HCT116 (cell line): ENCODE measurements at regions not wholly inside any gene's neighbourhood (a gene's known extent, or its start where the extent isn't known, plus 50 kb on each side); places are given as distances from the start of the nearest gene placed in this dataset.

ENCODE experiments used
- ATAC-seq: fragments of 200-7000 bp; cut with Tn5 transposase; 2 replicates; pipeline ENCODE4 v1.9.1; 2020; ENCODE audit warnings: mild to moderate bottlenecking, moderate library complexity
- BruUV-seq: library from RNA; stranded (reverse); fragments of 400-500 nt; replicated peaks from 2 replicates; lab custom pipeline; 2021; lab: Mats Ljungman, UMichigan
- CTCF ChIA-PET: fragments of 300-600 bp; sonication (Branson Sonifier 250); formaldehyde crosslinking; loops from one replicate; lab custom pipeline; 2021; ENCODE audit warnings: antibody characterized with exemption; lab: Charles Lee
- POLR2A ChIA-PET: fragments of 300-600, 350-600 bp; sonication (Branson Sonifier 250); formaldehyde crosslinking; loops from one replicate; lab custom pipeline; 2021; ENCODE audit warnings: antibody characterized with exemption; lab: Charles Lee
- RAD21 ChIA-PET, 2 experiments: fragments of 300-600 bp; sonication (Branson Sonifier 250); formaldehyde crosslinking; loops; one replicate each; lab custom pipeline; 2023; ENCODE audit warnings: low total read pairs in 2 of 2; ENCODE audit not compliant: uncharacterized antibody in 2 of 2, unreplicated experiment in 2 of 2, low non-redundant PET in 1 of 2; lab: Charles Lee
- DNase-seq: peaks from one replicate; pipeline ENCODE4 v3.0.0-alpha.2; 2010; ENCODE audit warnings: low read depth, low spot score
- H2AFZ ChIP-seq: fragments of 200-600 bp; shearing (Covaris generic), sonication (generic); 2 replicates; pipeline ENCODE4 v1.6.1; 2017; ENCODE audit warnings: low read depth, mixed run types, mixed read lengths, antibody characterized with exemption, low read length; ENCODE audit not compliant: poor library complexity, severe bottlenecking
- H3K27ac ChIP-seq: 2 replicates; pipeline ENCODE4 v1.5.1; 2012; ENCODE audit warnings: low read depth, low read length
- H3K27me3 ChIP-seq: fragments of 200-600 bp; sonication (generic); 2 replicates; pipeline ENCODE4 v1.6.1; 2016; ENCODE audit warnings: mixed run types, low read length, mixed read lengths; ENCODE audit not compliant: insufficient read depth
- H3K36me3 ChIP-seq, 2 experiments: fragments of 200-500 bp in 1 of 2; fragments of 200-600 bp in 1 of 2; sonication (Bioruptor generic) in 1 of 2; sonication (generic) in 1 of 2; 2 replicates each; pipeline versions ENCODE4 v1.5.1 to v1.6.1; 2014 to 2016; ENCODE audit warnings: low read length in 2 of 2, inconsistent platforms in 1 of 2, mixed read lengths in 1 of 2, mixed run types in 1 of 2; ENCODE audit not compliant: insufficient read depth in 2 of 2, control insufficient read depth in 1 of 2
- H3K4me1 ChIP-seq, 2 experiments: fragments of 200-600 bp in 1 of 2; sonication (generic) in 1 of 2; 2 replicates each; pipeline versions ENCODE4 v1.5.1 to v1.6.1; 2012 to 2017; ENCODE audit warnings: low read length in 2 of 2, inconsistent platforms in 1 of 2, mild to moderate bottlenecking in 1 of 2, mixed read lengths in 1 of 2, mixed run types in 1 of 2, moderate library complexity in 1 of 2; ENCODE audit not compliant: insufficient read depth in 2 of 2, control insufficient read depth in 1 of 2
- H3K4me2 ChIP-seq: fragments of 200-600 bp; sonication (generic); 2 replicates; pipeline ENCODE4 v1.6.1; 2017; ENCODE audit warnings: mixed run types, low read length, mixed read lengths
- H3K4me3 ChIP-seq, 2 experiments: fragments of 200-600 bp in 1 of 2; sonication (generic) in 1 of 2; replicated peaks in 1 of 2; 2 replicates each; pipeline ENCODE4 v1.5.1; 2011 to 2016; ENCODE audit warnings: low read length in 2 of 2, control low read depth in 1 of 2, low read depth in 1 of 2, mild to moderate bottlenecking in 1 of 2, mixed read lengths in 1 of 2, mixed run types in 1 of 2
- H3K79me2 ChIP-seq: fragments of 200-600 bp; sonication (generic); 2 replicates; pipeline ENCODE4 v1.6.1; 2017; ENCODE audit warnings: mild to moderate bottlenecking, mixed run types, low read length, moderate library complexity, mixed read lengths; ENCODE audit not compliant: insufficient read depth
- H3K9ac ChIP-seq: fragments of 200-600 bp; sonication (generic); 2 replicates; pipeline ENCODE4 v1.6.1; 2016; ENCODE audit warnings: low read length, mixed read lengths
- H3K9me2 ChIP-seq: fragments of 200-600 bp; sonication (generic), shearing (Covaris generic); 2 replicates; pipeline ENCODE4 v1.6.1; 2017; ENCODE audit warnings: mixed run types, mild to moderate bottlenecking, moderate library complexity; ENCODE audit not compliant: insufficient read depth
- H3K9me3 ChIP-seq, 2 experiments: fragments of 200-500 bp in 1 of 2; fragments of 200-600 bp in 1 of 2; sonication (Bioruptor generic) in 1 of 2; sonication (generic) in 1 of 2; 2 replicates each; pipeline ENCODE4 v1.6.1; 2014 to 2017; ENCODE audit warnings: low read length in 2 of 2, mixed read lengths in 2 of 2, inconsistent platforms in 1 of 2, low read depth in 1 of 2, mild to moderate bottlenecking in 1 of 2, mixed run types in 1 of 2, moderate library complexity in 1 of 2; ENCODE audit not compliant: control insufficient read depth in 1 of 2, insufficient read depth in 1 of 2
- H4K20me1 ChIP-seq: fragments of 200-600 bp; sonication (generic), shearing (Covaris generic); 2 replicates; pipeline ENCODE4 v1.6.1; 2017; ENCODE audit warnings: mixed run types, mild to moderate bottlenecking, moderate library complexity; ENCODE audit not compliant: insufficient read depth
- CBX3 ChIP-seq: IDR thresholded peaks from 2 replicates; pipeline ENCODE4 v1.6.1; 2012; ENCODE audit warnings: low read depth
- EGR1 ChIP-seq: IDR thresholded peaks from 2 replicates; pipeline ENCODE4 v1.6.1; 2012; ENCODE audit warnings: low read depth
- ELF1 ChIP-seq: IDR thresholded peaks from 2 replicates; pipeline ENCODE4 v1.6.1; 2012; ENCODE audit warnings: low read depth, borderline replicate concordance
- EZH2 ChIP-seq: fragments of 200-600 bp; sonication (generic); IDR thresholded peaks from 2 replicates; pipeline ENCODE4 v1.6.1; 2017; ENCODE audit warnings: antibody characterized with exemption, mixed run types
- EZH2phosphoT487 ChIP-seq: fragments of 200-600 bp; IDR thresholded peaks from 2 replicates; pipeline ENCODE4 v1.6.1; 2018; ENCODE audit warnings: antibody characterized with exemption, borderline replicate concordance
- JUND ChIP-seq: IDR thresholded peaks from 2 replicates; pipeline ENCODE4 v1.6.1; 2012
- POLR2A ChIP-seq: IDR thresholded peaks from 2 replicates; pipeline ENCODE4 v1.7.0; 2011; ENCODE audit warnings: borderline replicate concordance; ENCODE audit not compliant: insufficient read depth, insufficient read length; ENCODE audit errors: extremely low read depth
- POLR2AphosphoS5 ChIP-seq: IDR thresholded peaks from 2 replicates; pipeline ENCODE4 v1.6.1; 2011; ENCODE audit warnings: mild to moderate bottlenecking, low read depth, low read length, moderate library complexity
- RAD21 ChIP-seq: IDR thresholded peaks from 2 replicates; pipeline ENCODE4 v1.6.1; 2012; ENCODE audit warnings: low read depth, mild to moderate bottlenecking
- SIN3A ChIP-seq: IDR thresholded peaks from 2 replicates; pipeline ENCODE4 v1.6.1; 2012; ENCODE audit warnings: low read depth
- SP1 ChIP-seq: IDR thresholded peaks from 2 replicates; pipeline ENCODE4 v1.6.1; 2012; ENCODE audit warnings: low read depth
- SRF ChIP-seq: IDR thresholded peaks from 2 replicates; pipeline ENCODE4 v1.6.1; 2012; ENCODE audit warnings: low read depth
- TCF7L2 ChIP-seq: IDR thresholded peaks from 2 replicates; pipeline ENCODE4 v1.7.0; 2011; ENCODE audit warnings: borderline replicate concordance, inconsistent platforms; ENCODE audit not compliant: insufficient read depth, insufficient read length; ENCODE audit errors: extremely low read depth
- ZNF274 ChIP-seq: fragments of 200-500 bp; sonication (Bioruptor generic); IDR thresholded peaks from 2 replicates; pipeline ENCODE4 v1.6.1; 2014; ENCODE audit warnings: mild to moderate bottlenecking, low read depth, low read length, inconsistent platforms
- intact Hi-C: fragments of 100-400 bp; cut with micrococcal nuclease; formaldehyde crosslinking; loops from 2 replicates; pipeline ENCODE4 v1.10.0; 2022
- TF ChIP-seq, protein P1 (sequence below): IDR thresholded peaks from 2 replicates; pipeline ENCODE4 v1.6.1; 2012; ENCODE audit warnings: low read depth
- TF ChIP-seq, protein P2 (sequence below): IDR thresholded peaks from 2 replicates; pipeline ENCODE4 v1.6.1; 2012
- TF ChIP-seq, protein P3 (sequence below): IDR thresholded peaks from 2 replicates; pipeline ENCODE4 v1.6.1; 2011; ENCODE audit warnings: mild to moderate bottlenecking, low read length, moderate library complexity; ENCODE audit not compliant: insufficient replicate concordance; ENCODE audit errors: extremely low read depth

DNA sequence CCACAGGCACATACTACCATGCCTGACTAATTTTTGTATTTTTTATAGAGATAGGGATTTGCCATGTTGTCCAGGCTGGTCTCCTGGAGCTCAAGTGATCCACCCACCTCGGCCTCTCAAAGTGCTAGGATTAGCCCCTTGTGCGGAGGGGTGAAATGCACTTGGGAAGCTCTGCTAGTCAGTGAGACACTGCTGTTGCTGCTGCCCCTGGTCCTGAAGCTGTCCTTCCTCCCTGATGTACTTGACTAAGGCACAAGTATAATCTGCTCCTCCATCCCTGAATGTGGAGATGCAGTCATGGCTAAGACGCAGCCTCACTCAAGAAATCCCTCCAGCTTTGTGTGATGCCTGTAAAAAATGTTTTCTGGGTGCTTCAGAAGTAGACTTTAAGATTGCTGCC, 124.5 kb downstream of the KCTD15 start (continued):
- TF ChIP-seq, protein P1, sequence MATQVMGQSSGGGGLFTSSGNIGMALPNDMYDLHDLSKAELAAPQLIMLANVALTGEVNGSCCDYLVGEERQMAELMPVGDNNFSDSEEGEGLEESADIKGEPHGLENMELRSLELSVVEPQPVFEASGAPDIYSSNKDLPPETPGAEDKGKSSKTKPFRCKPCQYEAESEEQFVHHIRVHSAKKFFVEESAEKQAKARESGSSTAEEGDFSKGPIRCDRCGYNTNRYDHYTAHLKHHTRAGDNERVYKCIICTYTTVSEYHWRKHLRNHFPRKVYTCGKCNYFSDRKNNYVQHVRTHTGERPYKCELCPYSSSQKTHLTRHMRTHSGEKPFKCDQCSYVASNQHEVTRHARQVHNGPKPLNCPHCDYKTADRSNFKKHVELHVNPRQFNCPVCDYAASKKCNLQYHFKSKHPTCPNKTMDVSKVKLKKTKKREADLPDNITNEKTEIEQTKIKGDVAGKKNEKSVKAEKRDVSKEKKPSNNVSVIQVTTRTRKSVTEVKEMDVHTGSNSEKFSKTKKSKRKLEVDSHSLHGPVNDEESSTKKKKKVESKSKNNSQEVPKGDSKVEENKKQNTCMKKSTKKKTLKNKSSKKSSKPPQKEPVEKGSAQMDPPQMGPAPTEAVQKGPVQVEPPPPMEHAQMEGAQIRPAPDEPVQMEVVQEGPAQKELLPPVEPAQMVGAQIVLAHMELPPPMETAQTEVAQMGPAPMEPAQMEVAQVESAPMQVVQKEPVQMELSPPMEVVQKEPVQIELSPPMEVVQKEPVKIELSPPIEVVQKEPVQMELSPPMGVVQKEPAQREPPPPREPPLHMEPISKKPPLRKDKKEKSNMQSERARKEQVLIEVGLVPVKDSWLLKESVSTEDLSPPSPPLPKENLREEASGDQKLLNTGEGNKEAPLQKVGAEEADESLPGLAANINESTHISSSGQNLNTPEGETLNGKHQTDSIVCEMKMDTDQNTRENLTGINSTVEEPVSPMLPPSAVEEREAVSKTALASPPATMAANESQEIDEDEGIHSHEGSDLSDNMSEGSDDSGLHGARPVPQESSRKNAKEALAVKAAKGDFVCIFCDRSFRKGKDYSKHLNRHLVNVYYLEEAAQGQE, result no peak
- TF ChIP-seq POLR2A (no peak), POLR2AphosphoS5 (no peak), SIN3A (no peak), EZH2phosphoT487 (no peak), CBX3 (no peak), EGR1 (no peak), JUND (no peak)
- TF ChIP-seq, protein P2, sequence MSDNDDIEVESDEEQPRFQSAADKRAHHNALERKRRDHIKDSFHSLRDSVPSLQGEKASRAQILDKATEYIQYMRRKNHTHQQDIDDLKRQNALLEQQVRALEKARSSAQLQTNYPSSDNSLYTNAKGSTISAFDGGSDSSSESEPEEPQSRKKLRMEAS, result no peak

DNA sequence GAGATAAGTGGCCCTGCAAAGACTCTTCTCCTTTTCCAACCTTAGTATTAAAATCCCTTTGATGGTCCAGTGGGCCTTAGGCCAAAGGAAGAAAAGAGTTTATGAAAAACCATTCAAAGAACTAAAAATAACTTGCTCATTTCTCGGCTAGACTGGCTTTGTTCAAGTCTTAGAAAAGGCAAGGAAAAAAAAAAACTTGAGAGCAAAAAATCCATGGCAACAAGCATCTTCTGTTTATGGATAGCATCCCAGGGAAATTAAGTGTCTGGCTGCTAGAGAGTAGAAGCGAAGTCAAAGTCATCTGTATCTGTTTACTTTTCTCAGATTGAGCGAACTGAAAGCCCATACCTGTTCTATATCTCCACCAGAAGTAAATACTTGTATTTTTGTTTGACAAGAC, 129.6 kb downstream of the KCTD15 start:
- ATAC-seq, result no peak
- no TSS peak for BruUV-seq

More for the DNA sequence above, 129.6 kb downstream of the KCTD15 start:
- no peak overlapping the region for H2AFZ ChIP-seq
- intact Hi-C loops, result no loop called here
- H3K4me1 ChIP-seq, result no peaks in the 10 kb centered on the region
- H3K79me2 ChIP-seq, result no peaks in the 10 kb centered on the region
- H3K9me2 ChIP-seq, result no peaks in the 10 kb centered on the region
- no peak for DNase-seq
- no peaks in the 10 kb centered on the region for H3K36me3 ChIP-seq
- no peaks in the 10 kb centered on the region for H4K20me1 ChIP-seq
- CTCF ChIA-PET, result no interaction called here
- POLR2A ChIA-PET, result no interaction called here
- H3K9ac ChIP-seq, result no peak overlapping the region
- no peak for TF ChIP-seq CBX3
- TF ChIP-seq EZH2, result no peak
- no peak for TF ChIP-seq ZNF274
- TF ChIP-seq, protein P2, result no peak
- no peak for TF ChIP-seq SRF
- TF ChIP-seq RAD21, result no peak
- TF ChIP-seq EGR1, result no peak
- no peak for TF ChIP-seq SP1
- TF ChIP-seq ELF1, result no peak
- TF ChIP-seq TCF7L2, result no peak
- TF ChIP-seq POLR2A, result no peak
- TF ChIP-seq, protein P3, sequence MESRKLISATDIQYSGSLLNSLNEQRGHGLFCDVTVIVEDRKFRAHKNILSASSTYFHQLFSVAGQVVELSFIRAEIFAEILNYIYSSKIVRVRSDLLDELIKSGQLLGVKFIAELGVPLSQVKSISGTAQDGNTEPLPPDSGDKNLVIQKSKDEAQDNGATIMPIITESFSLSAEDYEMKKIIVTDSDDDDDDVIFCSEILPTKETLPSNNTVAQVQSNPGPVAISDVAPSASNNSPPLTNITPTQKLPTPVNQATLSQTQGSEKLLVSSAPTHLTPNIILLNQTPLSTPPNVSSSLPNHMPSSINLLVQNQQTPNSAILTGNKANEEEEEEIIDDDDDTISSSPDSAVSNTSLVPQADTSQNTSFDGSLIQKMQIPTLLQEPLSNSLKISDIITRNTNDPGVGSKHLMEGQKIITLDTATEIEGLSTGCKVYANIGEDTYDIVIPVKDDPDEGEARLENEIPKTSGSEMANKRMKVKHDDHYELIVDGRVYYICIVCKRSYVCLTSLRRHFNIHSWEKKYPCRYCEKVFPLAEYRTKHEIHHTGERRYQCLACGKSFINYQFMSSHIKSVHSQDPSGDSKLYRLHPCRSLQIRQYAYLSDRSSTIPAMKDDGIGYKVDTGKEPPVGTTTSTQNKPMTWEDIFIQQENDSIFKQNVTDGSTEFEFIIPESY, result no peak
- no peak for TF ChIP-seq SIN3A
- no peak for TF ChIP-seq EZH2phosphoT487
- no peak overlapping the region for H3K27ac ChIP-seq
- no peak overlapping the region for H3K4me2 ChIP-seq
- no peak overlapping the region for H3K4me3 ChIP-seq
- RAD21 ChIA-PET, result no interaction called here
- H3K27me3 ChIP-seq, result 0 out of 2 replicates have a peak, but pooled peaks cover 3% of the 10 kb centered on the region
- H3K9me3 ChIP-seq, result no peaks in the 10 kb centered on the region
